GM19397 (cell line): ENCODE measurements at regions not wholly inside any gene's neighbourhood (a gene's known extent, or its start where the extent isn't known, plus 50 kb on each side); places are given as distances from the start of the nearest gene placed in this dataset.
"Not testable (repeated sequence)": the region's sequence is repeated elsewhere in the genome, so short reads cannot be mapped to it uniquely, and the experiment has no call there.

ENCODE experiments used
- ATAC-seq: cut with Tn5 transposase; IDR thresholded peaks from one replicate; pipeline ENCODE4 v1.9.1; 2021; ENCODE audit warnings: mild to moderate bottlenecking, moderate library complexity; ENCODE audit not compliant: unreplicated experiment

- ATAC-seq, result no peak
These were observed 58.1 kb downstream of the NPAP1 start for GRCh38 chr15:24733659-24734058.

GRCh38 chr15:24734396-24734795 is 58.8 kb downstream of the NPAP1 start:
- ATAC-seq, result no peak

- ATAC-seq, result no peak
These were observed 69.7 kb downstream of the NPAP1 start for GRCh38 chr15:24745290-24745689.

- no peak for ATAC-seq
These were observed 70.5 kb downstream of the NPAP1 start for GRCh38 chr15:24746094-24746493.

- ATAC-seq, result no peak
These were observed 71.8 kb downstream of the NPAP1 start for GRCh38 chr15:24747376-24747775.

- no peak for ATAC-seq
These were observed 73.4 kb downstream of the NPAP1 start for GRCh38 chr15:24748812-24749439.

GRCh38 chr15:24752354-24752753 is 76.8 kb downstream of the NPAP1 start:
- ATAC-seq, result no peak

GRCh38 chr15:24756101-24756500 is 80.5 kb downstream of the NPAP1 start:
- no peak for ATAC-seq

GRCh38 chr15:24760066-24760465 is 84.5 kb downstream of the NPAP1 start:
- no peak for ATAC-seq

- no peak for ATAC-seq
These were observed 86.2 kb downstream of the NPAP1 start for GRCh38 chr15:24761704-24762302.

- ATAC-seq, result no peak
These were observed 88.3 kb downstream of the NPAP1 start for GRCh38 chr15:24763891-24764290.

- ATAC-seq, result no peak
These were observed 89.0 kb downstream of the NPAP1 start for GRCh38 chr15:24764375-24765171.

GRCh38 chr15:24766511-24767133 is 91.0 kb downstream of the NPAP1 start:
- ATAC-seq, result no peak

- ATAC-seq, result no peak
These were observed 96.7 kb downstream of the NPAP1 start for GRCh38 chr15:24772266-24772665.

GRCh38 chr15:24772686-24773373 is 97.3 kb downstream of the NPAP1 start:
- peak; percentile 85 for ATAC-seq

- no peak for ATAC-seq
These were observed 101.7 kb downstream of the NPAP1 start for GRCh38 chr15:24777307-24777706.

- no peak for ATAC-seq
These were observed 108.9 kb downstream of the NPAP1 start for GRCh38 chr15:24784506-24784905.

GRCh38 chr15:24786347-24786746 is 110.8 kb downstream of the NPAP1 start:
- ATAC-seq, result no peak

GRCh38 chr15:24802624-24803023 is 127.0 kb downstream of the NPAP1 start:
- not testable (repeated sequence) for ATAC-seq

GRCh38 chr15:24819680-24820079 is 135.1 kb upstream of the SNRPN start:
- ATAC-seq, result no peak

GRCh38 chr15:24823473-24823872 is 131.3 kb upstream of the SNRPN start:
- ATAC-seq, result no peak
